HG03045 (cell line): ENCODE measurements at regions not wholly inside any gene's neighbourhood (a gene's known extent, or its start where the extent isn't known, plus 50 kb on each side); places are given as distances from the start of the nearest gene placed in this dataset.
A peak's percentile ranks its signal among the peaks of the same experiment; 100 is the strongest.

Experiments used
- ATAC-seq: cut with Tn5 transposase; IDR thresholded peaks from one replicate; pipeline ENCODE4 v1.9.1; 2021; ENCODE audit warnings: mild to moderate bottlenecking, moderate library complexity; ENCODE audit not compliant: unreplicated experiment

- ATAC-seq = no peak
Measured at GRCh38 chr5:8934455-8934854, 611.4 kb downstream of the SEMA5A start.

GRCh38 chr5:8940934-8941333 is 604.9 kb downstream of the SEMA5A start:
- ATAC-seq = no peak

- no peak for ATAC-seq
Measured at GRCh38 chr5:8943301-8943700, 602.6 kb downstream of the SEMA5A start.

DNA sequence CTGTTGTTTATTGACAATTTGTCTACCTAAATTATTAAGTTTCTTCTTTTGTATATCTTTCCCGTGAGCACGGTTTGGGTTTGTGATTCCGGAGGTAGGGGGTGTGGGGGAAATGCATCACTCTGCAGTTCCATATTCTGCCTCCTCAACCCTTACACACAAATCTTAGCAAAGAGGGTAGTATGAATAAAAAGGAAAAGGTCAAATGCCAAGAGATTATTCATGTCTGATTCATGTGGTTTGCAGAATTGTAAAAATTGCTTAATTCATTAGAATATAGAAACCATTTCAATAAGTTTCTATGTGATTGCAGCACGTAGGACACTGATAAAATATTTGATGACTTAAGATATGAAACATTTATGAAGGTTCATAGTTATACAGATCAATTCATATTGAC is 601.9 kb downstream of the SEMA5A start:
- no peak for ATAC-seq

DNA sequence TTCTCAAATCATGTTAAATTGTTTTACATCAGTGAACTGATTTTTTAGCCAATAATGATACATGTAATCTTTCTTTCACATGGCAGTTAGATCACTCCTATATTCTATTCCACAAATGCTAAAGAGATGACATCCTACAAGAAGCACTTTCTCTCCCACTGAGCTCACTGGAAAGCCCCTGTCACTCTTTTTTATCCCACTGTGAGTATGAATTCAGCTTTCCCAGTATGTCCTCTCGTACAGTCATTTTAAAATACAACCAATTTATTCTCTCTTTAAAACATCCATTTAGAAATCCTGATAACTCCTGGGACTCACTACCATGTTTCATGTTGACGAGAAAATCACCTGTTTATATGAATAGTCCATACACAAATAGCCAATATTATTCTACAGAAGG is 599.9 kb downstream of the SEMA5A start:
- no peak for ATAC-seq

- ATAC-seq = peak; percentile 94
Measured at GRCh38 chr5:8949908-8950307, 596.0 kb downstream of the SEMA5A start.

- ATAC-seq = no peak
Measured at GRCh38 chr5:8952147-8952546, 593.7 kb downstream of the SEMA5A start.

DNA sequence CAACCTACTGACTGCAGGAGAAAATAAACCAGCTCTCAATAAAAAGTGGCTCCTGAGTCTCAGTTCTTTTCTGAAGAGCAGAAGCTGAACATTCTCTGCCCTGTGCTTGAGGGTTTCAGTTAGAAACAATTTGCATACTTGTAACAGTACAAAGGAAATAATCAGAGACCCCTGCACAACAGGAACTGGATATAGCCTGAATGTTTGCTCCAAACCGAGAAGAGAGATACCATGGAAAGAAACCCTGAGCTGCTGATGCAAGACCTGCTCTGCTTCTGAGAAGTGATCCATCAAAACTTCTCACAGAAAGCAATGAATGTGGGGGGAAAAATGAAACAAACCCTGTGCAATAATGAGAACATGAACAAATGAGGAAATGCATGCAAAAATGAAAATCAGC is 592.9 kb downstream of the SEMA5A start:
- ATAC-seq = no peak

- ATAC-seq = no peak
Measured at GRCh38 chr5:8953911-8954438, 591.9 kb downstream of the SEMA5A start.

DNA sequence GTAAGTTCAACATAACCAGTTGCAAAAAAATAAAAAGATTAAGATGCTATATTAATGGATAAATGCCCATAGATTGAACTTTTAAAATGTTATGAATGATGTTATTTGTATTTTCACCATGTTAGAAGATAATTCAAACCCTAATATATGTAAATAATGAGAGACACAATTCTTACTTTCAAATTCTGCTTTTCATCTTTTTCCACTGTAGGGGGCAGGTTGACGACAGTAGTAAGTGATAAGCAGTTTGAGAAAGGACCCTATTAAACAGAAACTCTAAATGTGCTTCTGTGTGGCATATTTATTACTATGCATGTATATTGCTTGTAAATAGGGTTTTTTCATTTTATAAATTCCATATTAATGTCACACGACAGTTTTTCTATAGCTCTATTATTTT is 591.1 kb downstream of the SEMA5A start:
- ATAC-seq = no peak

DNA sequence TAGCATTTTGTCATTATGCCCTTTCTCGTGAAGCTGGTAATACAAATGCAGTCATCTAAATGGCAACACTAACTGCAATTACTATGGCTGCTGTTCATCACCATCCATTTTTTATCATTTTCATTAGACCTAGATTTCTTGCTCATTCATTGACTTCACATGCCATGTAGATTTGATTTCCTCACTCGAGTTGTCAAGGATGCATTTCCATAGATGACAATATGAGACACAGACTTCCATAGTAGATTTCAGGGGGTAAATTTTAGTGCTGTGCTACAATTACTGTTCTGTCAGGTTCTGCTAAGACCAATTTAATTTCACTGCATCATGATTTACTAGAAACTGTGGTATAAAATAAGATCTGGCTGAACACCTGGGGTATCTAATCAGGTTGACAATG is 589.2 kb downstream of the SEMA5A start:
- ATAC-seq = no peak

DNA sequence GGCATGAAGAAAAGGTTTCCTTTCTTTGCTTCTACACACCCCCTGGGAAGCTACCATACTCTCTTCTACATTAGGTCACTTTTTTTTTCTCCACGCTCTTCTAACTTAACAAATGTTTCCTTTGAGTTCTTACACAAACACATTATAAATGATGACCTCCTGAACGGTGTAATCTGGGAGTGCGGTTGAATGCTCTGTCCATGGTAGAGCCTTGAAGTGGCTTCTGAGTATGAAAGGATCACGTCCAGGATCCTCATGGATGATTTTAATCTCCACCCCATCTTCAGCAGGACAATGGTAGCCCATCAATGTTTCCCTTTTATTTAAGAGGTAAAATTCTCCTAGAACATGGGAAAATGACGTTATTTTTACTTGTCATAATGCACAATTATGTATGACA is 587.3 kb downstream of the SEMA5A start:
- ATAC-seq = no peak

DNA sequence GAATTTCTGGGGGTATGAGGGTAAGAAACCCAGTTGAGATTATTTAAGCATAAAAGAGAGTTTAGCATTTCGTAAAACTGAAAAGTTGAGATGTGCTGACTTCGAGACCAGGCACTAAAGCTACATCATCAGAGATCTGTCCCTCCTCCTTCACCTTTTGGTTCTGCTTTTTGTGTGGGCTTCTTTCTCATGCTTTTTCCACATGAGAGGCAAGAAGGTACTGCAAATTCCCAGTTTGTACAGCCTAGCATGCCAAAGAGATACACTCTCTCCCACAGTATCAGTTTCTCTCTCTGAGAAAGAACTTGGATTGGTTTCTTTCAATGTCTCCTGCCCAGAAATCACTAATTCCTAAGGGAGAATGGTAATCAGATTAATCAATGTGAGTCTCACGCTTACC is 584.7 kb downstream of the SEMA5A start:
- no peak for ATAC-seq

DNA sequence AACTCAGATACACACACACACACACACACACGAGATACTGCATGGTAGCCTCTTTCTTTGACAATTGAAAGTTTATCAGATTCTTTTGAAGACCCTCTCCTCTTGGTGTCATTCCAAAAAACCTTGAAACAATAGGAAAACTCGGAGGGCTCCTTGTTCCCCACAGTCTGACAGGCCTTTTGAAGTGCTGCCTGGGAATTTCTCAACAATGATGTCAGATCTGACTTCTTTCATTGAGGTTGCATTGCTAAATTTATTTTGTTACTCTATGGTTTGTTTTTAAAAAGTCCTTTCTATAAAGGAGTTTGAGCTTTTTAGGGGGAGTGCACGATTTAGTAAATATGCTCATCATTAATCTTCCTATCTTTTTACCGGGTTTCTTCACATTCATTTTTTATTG is 583.9 kb downstream of the SEMA5A start:
- ATAC-seq = no peak

GRCh38 chr5:8981016-8981415 is 564.9 kb downstream of the SEMA5A start:
- ATAC-seq = no peak

- no peak for ATAC-seq
Measured at GRCh38 chr5:8981496-8981895, 564.4 kb downstream of the SEMA5A start.

DNA sequence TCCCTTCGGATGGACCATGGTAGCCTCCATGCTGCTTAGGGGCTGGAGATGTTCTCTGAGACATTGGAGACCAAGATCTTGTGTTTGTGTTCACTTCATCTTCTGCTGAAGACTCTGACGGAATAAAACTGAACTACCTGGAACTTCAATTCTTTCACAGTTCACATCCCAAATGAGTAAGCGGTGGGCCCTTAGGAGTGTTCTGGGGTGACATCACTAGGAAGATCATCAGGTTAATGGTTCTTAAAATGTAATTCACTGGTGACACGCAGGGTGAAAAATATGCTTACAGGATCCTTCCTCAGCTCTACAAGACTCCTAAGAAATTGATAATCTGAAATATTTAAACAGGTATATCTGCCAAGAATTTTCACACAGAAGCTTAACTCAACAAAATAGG is 561.5 kb downstream of the SEMA5A start:
- ATAC-seq = no peak
